Liver (tissue), 3 donors: ENCODE measurements at regions not wholly inside any gene's neighbourhood (a gene's known extent, or its start where the extent isn't known, plus 50 kb on each side); places are given as distances from the start of the nearest gene placed in this dataset.

Experiments
- EGR1 ChIP-seq, 2 donors: IDR thresholded peaks; 2 replicates each; pipeline ENCODE4 v1.6.1; 2016 to 2018; ENCODE audit warnings: antibody characterized with exemption in 2 of 2, low read depth in 2 of 2
- TF ChIP-seq, protein P1 (sequence below): fragments of 150-350 bp; IDR thresholded peaks from 2 replicates; pipeline ENCODE4 v1.5.1; 2017; ENCODE audit warnings: improper control_type of control experiment, low read depth, low read length; ENCODE audit not compliant: missing input control
- donor health status: healthy.
- donor health status: healthy.

DNA sequence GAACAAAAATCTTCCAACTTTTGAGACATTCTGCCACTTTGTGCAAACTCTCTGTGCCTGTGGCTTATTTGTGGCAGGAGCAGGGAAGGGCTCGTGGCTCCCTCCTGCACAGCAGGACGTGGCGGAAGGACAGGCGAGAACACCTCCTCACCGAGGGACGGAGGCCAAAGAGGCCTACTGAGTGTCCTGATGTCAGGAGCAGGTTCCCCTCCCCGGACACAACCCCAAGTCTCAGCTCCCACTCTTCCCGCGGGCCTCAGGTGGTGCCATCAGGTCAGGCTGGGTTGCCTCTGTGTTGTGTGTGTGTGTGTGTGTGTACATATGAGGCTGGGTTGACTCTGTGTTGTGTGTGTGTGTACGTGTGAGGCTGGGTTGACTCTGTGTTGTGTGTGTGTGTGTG, 136.8 kb upstream of the LPCAT1 start:
- TF ChIP-seq, protein P1, sequence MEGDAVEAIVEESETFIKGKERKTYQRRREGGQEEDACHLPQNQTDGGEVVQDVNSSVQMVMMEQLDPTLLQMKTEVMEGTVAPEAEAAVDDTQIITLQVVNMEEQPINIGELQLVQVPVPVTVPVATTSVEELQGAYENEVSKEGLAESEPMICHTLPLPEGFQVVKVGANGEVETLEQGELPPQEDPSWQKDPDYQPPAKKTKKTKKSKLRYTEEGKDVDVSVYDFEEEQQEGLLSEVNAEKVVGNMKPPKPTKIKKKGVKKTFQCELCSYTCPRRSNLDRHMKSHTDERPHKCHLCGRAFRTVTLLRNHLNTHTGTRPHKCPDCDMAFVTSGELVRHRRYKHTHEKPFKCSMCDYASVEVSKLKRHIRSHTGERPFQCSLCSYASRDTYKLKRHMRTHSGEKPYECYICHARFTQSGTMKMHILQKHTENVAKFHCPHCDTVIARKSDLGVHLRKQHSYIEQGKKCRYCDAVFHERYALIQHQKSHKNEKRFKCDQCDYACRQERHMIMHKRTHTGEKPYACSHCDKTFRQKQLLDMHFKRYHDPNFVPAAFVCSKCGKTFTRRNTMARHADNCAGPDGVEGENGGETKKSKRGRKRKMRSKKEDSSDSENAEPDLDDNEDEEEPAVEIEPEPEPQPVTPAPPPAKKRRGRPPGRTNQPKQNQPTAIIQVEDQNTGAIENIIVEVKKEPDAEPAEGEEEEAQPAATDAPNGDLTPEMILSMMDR: no peak
- no peak for TF ChIP-seq EGR1 (IDR thresholded peaks at IDR 0.05; ENCODE audit: low read depth in 2 of 2)
